ENCODE measurements at regions not wholly inside any gene's neighbourhood (a gene's known extent, or its start where the extent isn't known, plus 50 kb on each side); places are given as distances from the start of the nearest gene placed in this dataset.

GRCh38 chr11:79971255-79971654 is 530.4 kb upstream of the TENM4 start:
- TF ChIP-seq ESRRG (CRISPR knock-in tag; IDR thresholded peaks at IDR 0.05): no peak
- no peak for TF ChIP-seq PPARA (CRISPR knock-in tag; IDR thresholded peaks at IDR 0.05; ENCODE audit: borderline replicate concordance)
- TF ChIP-seq, protein P1, sequence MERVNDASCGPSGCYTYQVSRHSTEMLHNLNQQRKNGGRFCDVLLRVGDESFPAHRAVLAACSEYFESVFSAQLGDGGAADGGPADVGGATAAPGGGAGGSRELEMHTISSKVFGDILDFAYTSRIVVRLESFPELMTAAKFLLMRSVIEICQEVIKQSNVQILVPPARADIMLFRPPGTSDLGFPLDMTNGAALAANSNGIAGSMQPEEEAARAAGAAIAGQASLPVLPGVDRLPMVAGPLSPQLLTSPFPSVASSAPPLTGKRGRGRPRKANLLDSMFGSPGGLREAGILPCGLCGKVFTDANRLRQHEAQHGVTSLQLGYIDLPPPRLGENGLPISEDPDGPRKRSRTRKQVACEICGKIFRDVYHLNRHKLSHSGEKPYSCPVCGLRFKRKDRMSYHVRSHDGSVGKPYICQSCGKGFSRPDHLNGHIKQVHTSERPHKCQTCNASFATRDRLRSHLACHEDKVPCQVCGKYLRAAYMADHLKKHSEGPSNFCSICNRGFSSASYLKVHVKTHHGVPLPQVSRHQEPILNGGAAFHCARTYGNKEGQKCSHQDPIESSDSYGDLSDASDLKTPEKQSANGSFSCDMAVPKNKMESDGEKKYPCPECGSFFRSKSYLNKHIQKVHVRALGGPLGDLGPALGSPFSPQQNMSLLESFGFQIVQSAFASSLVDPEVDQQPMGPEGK (CRISPR knock-in tag; IDR thresholded peaks at IDR 0.05; ENCODE audit: borderline replicate concordance): no peak
- TF ChIP-seq TCF4 (CRISPR knock-in tag; IDR thresholded peaks at IDR 0.05; ENCODE audit: borderline replicate concordance): no peak
- no peak for TF ChIP-seq ZNF8 (CRISPR knock-in tag; IDR thresholded peaks at IDR 0.05)

Measured in SK-N-SH treated with all-trans-retinoic acid at 6 μM for 48 hours (cell line).